ENCODE measurements at regions not wholly inside any gene's neighbourhood (a gene's known extent, or its start where the extent isn't known, plus 50 kb on each side); places are given as distances from the start of the nearest gene placed in this dataset.

- no peaks in the 10 kb centered on the region for H3K36me3 Mint-ChIP-seq
- no peak for DNase-seq (ENCODE audit: low spot score in 2 of 2, unreplicated experiment in 2 of 2)
- no peak overlapping the region for H3K27ac Mint-ChIP-seq
- peaks cover 21% of the 10 kb centered on the region for H3K9me3 Mint-ChIP-seq
- H3K4me1 Mint-ChIP-seq: no peaks in the 10 kb centered on the region
- no peak for TF ChIP-seq CTCF (IDR thresholded peaks at IDR 0.05; ENCODE audit: unreplicated experiment)
- no peaks in the 10 kb centered on the region for H3K27me3 Mint-ChIP-seq (ENCODE audit: low read depth)
- no peak overlapping the region for H3K4me3 Mint-ChIP-seq
Observed at GRCh38 chr6:131510591-131510990, 62.4 kb upstream of the ARG1 start.

GRCh38 chr6:131519670-131520436 is 53.2 kb upstream of the ARG1 start:
- H3K4me1 Mint-ChIP-seq: no peaks in the 10 kb centered on the region
- DNase-seq (ENCODE audit: low spot score in 2 of 2, unreplicated experiment in 2 of 2): no peak
- H3K36me3 Mint-ChIP-seq: peaks cover 10% of the 10 kb centered on the region
- H3K4me3 Mint-ChIP-seq: no peak overlapping the region
- peak; percentile 53 for TF ChIP-seq CTCF (IDR thresholded peaks at IDR 0.05; ENCODE audit: unreplicated experiment)
- H3K27ac Mint-ChIP-seq: no peak overlapping the region
- peaks cover 52% of the 10 kb centered on the region for H3K9me3 Mint-ChIP-seq
- no peaks in the 10 kb centered on the region for H3K27me3 Mint-ChIP-seq (ENCODE audit: low read depth)
